ENCODE measurements at regions not wholly inside any gene's neighbourhood (a gene's known extent, or its start where the extent isn't known, plus 50 kb on each side); places are given as distances from the start of the nearest gene placed in this dataset.

GRCh38 chr10:111707076-111707475 is 476.5 kb downstream of the GPAM start:
- DNase-seq (ENCODE audit: extremely low read depth in 1 of 2, low read depth in 1 of 2) = no peak

- no peak for DNase-seq (ENCODE audit: extremely low read depth in 1 of 2, low read depth in 1 of 2)
Measured at GRCh38 chr10:111709603-111710002, 474.0 kb downstream of the GPAM start.

- DNase-seq (ENCODE audit: extremely low read depth in 1 of 2, low read depth in 1 of 2) = no peak
Measured at GRCh38 chr10:111716032-111716431, 467.5 kb downstream of the GPAM start.

GRCh38 chr10:111724121-111724520 is 459.4 kb downstream of the GPAM start:
- no peak for DNase-seq (ENCODE audit: extremely low read depth in 1 of 2, low read depth in 1 of 2)

GRCh38 chr10:111725050-111725449 is 458.5 kb downstream of the GPAM start:
- no peak for DNase-seq (ENCODE audit: extremely low read depth in 1 of 2, low read depth in 1 of 2)

- DNase-seq (ENCODE audit: extremely low read depth in 1 of 2, low read depth in 1 of 2) = no peak
Measured at GRCh38 chr10:111732166-111732785, 451.3 kb downstream of the GPAM start.

GRCh38 chr10:111739125-111739873 is 444.3 kb downstream of the GPAM start:
- no peak for DNase-seq (ENCODE audit: extremely low read depth in 1 of 2, low read depth in 1 of 2)

- no peak for DNase-seq (ENCODE audit: extremely low read depth in 1 of 2, low read depth in 1 of 2)
Measured at GRCh38 chr10:111739874-111740139, 443.8 kb downstream of the GPAM start.

- no peak for DNase-seq (ENCODE audit: extremely low read depth in 1 of 2, low read depth in 1 of 2)
Measured at GRCh38 chr10:111745982-111746381, 437.6 kb downstream of the GPAM start.

GRCh38 chr10:111747751-111748150 is 435.8 kb downstream of the GPAM start:
- DNase-seq (ENCODE audit: extremely low read depth in 1 of 2, low read depth in 1 of 2) = no peak

- DNase-seq (ENCODE audit: extremely low read depth in 1 of 2, low read depth in 1 of 2) = no peak
Measured at GRCh38 chr10:111748184-111748583, 435.4 kb downstream of the GPAM start.

GRCh38 chr10:111750165-111750849 is 433.3 kb downstream of the GPAM start:
- no peak for DNase-seq (ENCODE audit: extremely low read depth in 1 of 2, low read depth in 1 of 2)

- no peak for DNase-seq (ENCODE audit: extremely low read depth in 1 of 2, low read depth in 1 of 2)
Measured at GRCh38 chr10:111756217-111757061, 427.1 kb downstream of the GPAM start.

- DNase-seq (ENCODE audit: extremely low read depth in 1 of 2, low read depth in 1 of 2) = no peak
Measured at GRCh38 chr10:111758593-111758992, 425.0 kb downstream of the GPAM start.

GRCh38 chr10:111762114-111762513 is 421.5 kb downstream of the GPAM start:
- no peak for DNase-seq (ENCODE audit: extremely low read depth in 1 of 2, low read depth in 1 of 2)

- no peak for DNase-seq (ENCODE audit: extremely low read depth in 1 of 2, low read depth in 1 of 2)
Measured at GRCh38 chr10:111765216-111765615, 418.3 kb downstream of the GPAM start.

- DNase-seq (ENCODE audit: extremely low read depth in 1 of 2, low read depth in 1 of 2) = no peak
Measured at GRCh38 chr10:111766464-111766863, 417.1 kb downstream of the GPAM start.

GRCh38 chr10:111767661-111768060 is 415.9 kb downstream of the GPAM start:
- no peak for DNase-seq (ENCODE audit: extremely low read depth in 1 of 2, low read depth in 1 of 2)

- DNase-seq (ENCODE audit: extremely low read depth in 1 of 2, low read depth in 1 of 2) = no peak
Measured at GRCh38 chr10:111773950-111774349, 409.6 kb downstream of the GPAM start.

- no peak for DNase-seq (ENCODE audit: extremely low read depth in 1 of 2, low read depth in 1 of 2)
Measured at GRCh38 chr10:111774486-111774885, 409.1 kb downstream of the GPAM start.

- no peak for DNase-seq (ENCODE audit: extremely low read depth in 1 of 2, low read depth in 1 of 2)
Measured at GRCh38 chr10:111784436-111784835, 399.1 kb downstream of the GPAM start.

Data from activated CD8-positive, alpha-beta memory T cell treated with anti-CD3 and anti-CD28 coated beads for 1 hour (primary cell).